SIG-M5 treated with dmso at 0.1 percent for 504 hours (cell line): ENCODE measurements at regions not wholly inside any gene's neighbourhood (a gene's known extent, or its start where the extent isn't known, plus 50 kb on each side); places are given as distances from the start of the nearest gene placed in this dataset.
"Not testable (repeated sequence)": the region's sequence is repeated elsewhere in the genome, so short reads cannot be mapped to it uniquely, and the experiment has no call there.

ENCODE experiments used
- DNase-seq: peaks from one replicate; lab custom pipeline; 2025; ENCODE audit not compliant: unreplicated experiment; lab: John Stamatoyannopoulos, UW

DNA sequence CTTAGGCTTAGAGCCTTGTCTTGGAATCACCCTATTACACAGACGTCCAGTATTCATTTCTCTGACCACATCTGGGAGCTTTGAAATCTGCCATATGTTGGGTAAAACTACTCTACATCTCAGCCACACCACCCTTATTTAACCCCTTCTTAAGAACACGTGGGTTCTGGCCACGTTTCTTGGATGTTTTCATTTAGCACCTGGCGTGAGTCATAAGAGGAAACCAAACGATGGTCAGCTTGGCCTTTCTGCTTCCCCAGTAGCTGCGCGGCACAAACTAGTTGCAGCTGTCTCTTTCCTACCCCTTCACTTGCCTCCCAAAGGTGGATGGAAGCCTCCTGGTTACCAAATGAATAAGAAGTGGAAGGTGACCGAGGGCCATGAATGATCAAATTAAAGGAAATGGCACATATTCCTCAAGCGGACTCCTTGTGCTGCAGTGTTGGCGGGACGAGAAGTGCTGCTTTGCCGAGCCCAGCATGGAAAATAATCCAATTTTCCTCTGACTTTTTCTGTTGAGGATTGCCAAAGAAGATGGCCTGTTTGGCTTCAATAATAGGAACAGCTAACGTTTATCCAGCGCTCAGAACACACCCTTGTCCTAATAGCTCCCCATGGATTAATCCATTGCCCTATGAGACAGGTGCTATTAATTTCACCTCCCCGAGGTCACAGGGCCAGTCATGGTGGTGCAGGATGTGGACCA, 154.1 kb downstream of the ZNF664 start:
- no peak for DNase-seq

DNA sequence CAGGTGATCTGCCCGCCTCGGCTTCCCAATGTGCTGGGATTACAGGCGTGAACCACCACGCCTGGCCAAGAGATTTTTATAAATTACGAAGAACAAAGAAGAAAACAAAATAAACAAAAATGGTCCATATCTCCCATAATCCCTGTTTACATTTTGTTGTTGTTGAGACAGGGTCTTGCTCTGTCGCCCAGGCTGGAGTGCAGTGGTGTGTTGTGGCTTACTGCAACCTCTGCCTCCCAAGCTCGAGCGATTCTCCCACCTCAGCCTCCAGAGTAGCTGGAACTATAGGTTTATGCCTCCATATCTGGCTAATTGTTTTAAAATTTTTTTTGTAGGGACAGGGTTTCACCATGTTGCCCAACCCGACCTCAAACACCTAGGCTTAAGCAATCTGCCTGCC, 156.1 kb downstream of the ZNF664 start:
- no peak for DNase-seq

DNA sequence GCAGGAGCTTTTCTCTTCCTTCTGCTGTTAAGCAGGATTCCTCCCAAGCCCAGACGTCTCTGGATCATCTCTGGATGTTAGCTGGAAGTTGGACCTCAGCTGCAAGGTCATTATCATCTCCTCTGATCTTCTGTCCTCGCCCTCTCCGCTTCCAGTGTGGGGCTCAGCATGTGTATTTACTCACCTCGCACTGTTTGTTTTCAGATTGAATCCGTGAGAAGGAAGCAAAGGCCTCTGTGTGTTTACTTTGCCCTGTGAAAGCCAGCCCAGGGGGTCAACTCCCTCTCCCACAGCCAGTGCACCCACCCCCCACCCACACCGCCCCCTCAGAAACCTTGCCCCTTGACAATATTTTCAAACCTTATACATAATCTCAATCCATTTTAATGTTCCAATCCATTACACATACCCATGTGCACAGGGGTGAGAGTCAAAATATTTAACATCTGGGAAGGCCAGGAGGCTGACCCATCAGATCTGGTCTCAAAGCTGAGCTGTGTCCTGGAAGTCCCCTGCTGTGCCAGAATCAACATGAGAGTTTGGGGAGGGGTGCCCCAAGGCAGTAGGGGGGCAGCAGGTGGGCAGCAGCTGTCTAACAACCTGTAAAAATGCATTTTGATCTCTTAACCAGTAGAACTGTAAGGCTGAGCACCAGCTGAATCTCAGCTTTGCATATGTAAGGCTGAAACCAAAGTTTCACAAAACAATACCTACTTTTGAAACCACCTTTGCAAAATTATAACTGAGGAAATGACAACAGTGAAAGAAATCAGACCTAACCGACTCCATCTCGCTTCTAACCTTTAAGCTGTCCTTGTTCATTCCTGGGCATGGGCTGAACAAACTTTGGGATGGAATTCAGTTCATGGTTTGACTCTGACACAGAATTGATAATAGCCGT, 157.9 kb downstream of the ZNF664 start:
- no peak for DNase-seq

DNA sequence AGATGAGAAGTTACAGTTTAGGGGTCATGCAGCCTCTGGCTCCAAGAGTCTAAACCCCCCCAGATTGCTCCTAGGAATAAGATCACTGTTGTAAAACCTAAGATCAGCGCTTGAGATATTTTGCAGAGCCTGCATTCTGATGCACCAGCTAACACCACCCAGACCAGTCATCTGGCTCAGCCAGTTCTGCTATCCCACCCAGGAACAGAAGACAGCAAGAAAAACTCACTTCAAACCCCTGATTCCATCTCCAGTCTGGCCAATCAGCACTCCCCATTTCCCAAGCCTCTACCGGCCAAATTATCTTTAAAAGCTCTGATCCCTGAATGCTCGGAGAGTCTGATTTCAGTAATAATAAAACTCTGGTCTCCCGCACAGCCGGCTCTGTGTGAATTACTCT, 158.6 kb downstream of the ZNF664 start:
- DNase-seq: no peak

DNA sequence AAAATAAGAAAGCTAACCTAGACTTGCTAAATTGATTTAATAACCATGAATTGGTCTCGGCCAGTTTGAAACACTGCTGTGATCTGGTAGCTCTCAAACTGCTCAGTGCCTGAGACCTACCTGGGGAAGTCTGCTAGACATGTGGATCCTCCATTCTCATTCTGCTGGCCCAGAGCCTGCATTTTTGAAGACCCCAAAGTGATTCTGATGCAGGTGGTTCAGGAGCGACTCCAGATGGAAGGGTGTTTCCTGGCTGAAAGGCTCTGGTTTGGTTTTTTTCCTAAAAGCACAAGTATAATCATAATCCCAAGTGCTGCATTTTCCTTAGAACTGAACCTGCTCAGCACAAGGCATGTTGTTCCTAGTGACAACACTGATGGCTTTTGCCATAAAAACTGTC, 159.5 kb downstream of the ZNF664 start:
- DNase-seq: no peak

DNA sequence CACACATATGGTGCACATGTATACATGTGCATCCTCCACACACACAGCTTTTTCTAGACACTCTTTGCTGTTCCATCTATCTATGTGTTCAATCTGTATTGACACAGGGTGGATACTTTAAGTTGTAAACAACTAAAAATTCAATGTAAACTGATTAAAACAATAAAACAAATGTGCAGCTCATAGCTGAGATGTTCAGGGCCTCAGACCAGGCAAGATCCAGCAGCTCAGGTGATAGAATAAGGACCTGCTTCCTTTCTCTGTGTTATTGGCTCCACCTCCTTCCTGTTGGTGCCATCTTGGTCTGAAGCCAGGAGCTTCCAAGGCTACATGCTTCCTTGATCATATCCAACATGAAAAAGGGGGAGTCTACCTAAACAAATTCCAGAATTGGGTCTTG, 158.1 kb upstream of the RFLNA start:
- DNase-seq: no peak

DNA sequence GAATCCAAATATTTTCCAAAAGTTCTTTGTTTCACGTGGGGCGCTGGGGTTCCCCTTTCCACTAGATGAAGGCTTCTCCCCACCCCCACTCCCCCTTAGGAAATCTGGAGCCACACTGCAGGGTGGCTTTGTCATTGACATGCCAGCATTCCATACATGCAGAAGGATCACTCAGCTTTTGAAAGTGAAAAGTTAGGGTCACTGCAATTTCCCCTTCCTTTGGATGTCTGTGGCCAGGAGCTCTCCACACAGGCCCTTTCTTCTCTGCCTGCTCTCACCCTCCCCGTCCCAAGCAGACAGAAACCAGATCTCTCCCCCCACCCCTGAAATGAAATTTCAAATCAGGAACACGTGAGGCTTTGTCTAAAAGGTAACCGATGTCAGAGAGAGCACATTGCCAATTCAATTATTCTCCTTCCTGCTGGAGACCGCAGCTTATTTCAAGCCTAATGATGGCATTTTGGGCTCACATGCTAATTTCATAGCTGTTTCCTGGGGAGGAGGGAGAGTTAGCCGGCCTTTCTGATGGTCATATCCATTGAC, 153.9 kb upstream of the RFLNA start:
- DNase-seq: no peak

DNA sequence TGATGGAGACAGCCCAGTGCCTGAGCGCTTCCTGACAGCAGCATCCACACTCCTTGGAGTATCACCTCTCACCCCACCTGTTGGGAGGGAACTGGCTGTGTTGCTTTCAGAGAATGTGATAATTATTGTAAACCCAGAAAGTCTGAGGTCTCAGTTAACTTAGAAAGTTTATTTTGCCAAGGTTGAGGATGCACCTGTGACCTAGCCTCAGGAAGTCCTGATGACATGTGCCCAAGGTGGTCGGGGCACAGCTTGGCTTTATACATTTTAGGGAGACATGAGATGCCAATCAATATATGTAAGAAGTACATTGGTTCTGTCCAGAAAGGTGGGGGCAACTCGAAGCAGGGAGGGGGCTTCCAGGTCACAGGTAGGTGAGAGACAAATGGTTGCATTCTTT, 153.3 kb upstream of the RFLNA start:
- DNase-seq: not testable (repeated sequence)

DNA sequence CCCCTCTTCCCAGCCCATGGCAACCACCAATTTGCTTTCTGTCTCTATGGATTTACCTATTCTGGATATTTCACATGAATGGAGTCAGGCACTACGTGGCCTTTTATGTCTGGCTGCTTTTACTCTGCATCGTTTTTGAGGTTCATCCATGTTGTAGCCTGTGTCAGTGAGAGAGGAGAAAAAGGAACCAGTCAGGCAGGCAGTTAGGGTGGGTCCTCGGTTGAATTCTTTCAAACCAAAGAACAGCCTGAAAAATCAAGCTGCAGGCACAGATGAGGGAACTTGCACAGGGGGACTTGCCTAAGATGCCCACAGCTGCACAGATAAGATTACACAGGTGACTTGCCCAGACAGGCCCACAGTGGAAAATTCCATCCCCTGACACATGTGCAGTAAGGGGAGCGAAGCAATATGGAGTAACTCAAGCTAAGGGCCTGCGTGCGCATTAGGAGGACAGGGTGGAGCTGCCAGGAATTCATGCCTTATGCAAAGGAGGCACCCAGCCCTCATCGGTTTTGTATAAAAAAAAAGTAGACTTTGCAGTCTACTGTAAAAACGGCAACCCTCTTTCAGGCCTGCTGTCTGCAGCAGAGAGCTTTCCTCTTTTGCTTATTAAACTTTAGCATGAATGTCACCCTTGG, 152.4 kb upstream of the RFLNA start:
- DNase-seq: no peak

DNA sequence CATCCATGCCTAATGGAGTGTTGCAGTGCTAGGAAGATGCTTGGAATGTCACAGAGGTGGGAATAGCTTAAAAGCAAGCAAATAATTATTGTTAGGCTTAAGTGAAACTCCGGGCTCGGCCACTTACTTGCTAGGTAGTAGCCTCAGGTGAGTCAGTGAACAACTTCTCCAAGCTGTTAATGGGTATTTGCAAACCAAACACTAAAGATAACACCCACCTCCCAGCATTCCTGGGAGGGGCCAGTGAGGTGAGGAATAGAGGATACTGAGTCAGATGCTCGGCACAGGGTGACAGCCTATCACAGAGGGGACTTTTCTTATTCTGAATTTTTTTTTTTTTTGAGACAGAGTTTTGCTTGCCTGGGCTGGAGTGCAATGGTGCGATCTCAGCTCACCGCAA, 151.2 kb upstream of the RFLNA start:
- DNase-seq: no peak

DNA sequence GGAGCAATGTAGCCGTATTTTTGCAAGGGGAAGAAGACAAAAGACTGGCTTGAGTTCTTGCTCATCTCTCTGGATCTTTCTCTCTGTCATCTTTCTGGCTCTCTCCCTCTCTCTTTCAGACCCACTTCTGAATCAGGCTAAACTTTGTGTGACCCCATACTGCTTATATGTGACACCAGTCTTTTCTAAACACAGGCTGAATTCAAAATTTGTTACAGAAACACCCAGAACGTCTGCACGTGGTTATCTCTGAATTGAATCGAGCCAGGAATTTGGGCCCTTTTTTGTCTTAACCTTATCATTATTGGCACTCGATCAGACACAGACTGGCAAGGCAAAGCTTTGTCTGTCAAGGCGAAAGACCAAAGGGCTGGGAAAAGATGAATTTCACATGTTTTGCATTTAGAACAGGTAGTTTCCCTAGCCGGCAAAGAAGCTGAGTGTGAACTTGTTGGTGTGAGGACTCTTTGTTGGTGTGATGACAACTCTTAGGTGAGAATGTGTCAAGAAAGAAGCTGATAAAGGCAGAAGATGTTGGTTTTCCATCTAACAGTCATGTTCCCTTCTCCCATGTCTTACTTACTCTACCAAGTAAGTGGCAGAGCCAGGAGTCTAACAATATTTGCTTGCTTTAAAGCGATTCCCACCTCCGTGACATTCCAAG, 150.2 kb upstream of the RFLNA start:
- no peak for DNase-seq

DNA sequence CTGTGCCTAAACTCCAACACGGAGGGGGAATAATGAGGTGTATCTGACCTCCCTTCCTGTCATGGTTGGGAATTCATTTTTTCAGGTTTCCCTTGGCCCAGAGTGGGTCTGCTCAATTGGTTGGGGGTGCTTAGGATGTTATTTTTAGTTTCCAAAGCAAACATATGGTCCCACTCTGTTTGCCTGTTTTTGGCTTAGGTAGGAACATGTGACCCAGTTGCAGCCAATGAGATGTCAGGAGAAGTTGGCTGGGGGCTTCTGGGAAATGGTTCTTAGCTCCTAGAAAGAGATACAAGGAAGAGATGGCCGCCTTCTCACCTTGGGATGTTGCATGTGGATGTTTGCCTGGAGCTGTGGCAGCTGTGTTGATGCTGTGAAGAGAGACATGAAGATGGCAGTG, 147.9 kb upstream of the RFLNA start:
- DNase-seq: no peak

DNA sequence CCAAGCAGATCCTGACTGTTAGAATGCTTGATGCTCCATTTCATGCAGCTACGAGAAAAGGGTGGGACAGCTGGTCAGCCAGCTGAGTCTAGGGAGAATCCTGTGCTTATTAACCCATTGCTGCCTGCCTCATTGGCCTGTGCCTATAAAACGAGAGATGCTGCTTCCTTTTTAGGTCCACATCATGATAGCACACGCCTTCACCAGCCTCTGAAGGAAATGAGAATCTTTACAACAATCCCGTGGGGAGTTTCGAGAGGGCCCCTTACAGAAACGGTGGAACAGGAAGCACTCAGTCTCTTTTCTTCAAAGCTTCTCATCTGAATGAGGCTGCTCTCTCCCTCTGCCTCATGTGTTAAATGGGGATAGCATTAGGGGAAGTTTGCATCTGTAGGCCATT, 147.3 kb upstream of the RFLNA start:
- DNase-seq: no peak

DNA sequence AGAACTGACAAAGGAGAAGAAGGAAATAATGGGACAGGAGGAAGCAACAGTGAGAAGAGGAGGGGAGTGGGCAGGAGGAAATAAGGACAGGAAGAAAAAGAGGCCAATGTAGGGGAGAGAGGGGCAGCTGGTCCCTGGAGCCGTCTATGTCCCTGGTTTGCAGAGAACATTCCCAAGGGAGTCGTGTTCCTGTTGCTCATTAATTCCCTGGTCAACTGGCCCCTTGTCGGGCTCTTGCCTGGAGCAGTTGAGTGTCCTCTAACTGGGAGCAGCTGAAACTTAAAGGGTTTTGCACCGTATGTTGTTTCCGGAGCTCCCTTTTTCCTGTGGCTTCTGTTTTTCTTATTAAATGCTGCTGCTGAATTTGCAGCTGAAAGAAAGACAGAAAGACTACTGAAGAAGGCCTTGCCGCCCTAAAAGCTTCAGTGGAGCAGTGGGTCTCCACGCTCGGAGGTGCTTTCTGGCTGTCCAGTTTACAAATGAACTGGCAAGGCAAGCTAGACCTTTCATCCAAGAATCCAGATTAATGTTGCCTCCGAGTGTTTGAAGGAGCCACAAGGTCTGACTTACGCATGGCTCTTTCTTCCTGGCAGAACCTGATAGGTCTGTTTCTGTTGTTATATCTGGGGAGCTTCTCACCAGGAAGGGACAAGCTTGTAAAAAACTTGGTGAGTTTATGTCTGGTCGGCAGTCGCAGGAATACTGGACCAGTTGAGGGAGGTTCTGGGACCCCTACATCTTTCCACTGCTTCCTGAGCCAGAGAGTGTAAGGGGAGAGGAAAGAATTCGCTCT, 146.2 kb upstream of the RFLNA start:
- DNase-seq: no peak

DNA sequence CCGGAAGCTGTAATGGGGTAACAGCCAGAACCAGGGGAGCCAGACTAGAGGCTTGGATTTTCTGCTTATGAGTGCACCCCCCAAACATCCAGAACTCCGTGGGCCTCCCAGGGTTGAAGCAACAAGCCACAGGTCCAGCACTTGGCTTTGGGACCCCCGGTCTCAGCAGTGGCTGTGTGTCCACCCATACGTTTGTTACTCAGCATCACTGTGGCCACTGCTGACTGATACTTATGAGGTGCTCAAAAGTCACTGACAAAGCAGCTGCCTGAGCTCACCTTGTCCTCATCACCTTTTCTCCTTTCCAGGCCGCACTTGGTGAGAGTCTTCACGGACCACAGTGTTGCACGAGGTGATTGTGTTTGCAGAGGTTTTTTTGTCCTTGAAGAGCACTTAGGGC, 145.6 kb upstream of the RFLNA start:
- DNase-seq: no peak

DNA sequence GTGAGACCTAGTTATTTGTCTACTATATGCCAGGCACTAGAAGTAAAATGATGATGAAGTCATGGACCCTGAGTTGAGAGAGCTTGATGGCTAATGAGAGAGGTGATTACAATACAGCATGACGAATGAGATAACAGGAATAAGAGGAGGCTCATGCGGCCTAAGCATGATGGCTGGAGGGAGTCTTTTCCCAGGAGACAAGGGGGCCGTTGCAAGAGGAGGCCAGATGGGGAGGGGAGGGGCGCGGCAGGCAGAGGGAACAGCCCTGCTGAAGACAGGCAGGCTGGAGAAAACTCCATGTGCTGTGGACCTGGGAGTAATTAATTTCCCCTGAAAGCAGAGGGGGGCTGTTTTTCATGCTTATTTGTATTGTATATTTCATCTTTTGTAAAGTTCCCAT, 144.7 kb upstream of the RFLNA start:
- no peak for DNase-seq

DNA sequence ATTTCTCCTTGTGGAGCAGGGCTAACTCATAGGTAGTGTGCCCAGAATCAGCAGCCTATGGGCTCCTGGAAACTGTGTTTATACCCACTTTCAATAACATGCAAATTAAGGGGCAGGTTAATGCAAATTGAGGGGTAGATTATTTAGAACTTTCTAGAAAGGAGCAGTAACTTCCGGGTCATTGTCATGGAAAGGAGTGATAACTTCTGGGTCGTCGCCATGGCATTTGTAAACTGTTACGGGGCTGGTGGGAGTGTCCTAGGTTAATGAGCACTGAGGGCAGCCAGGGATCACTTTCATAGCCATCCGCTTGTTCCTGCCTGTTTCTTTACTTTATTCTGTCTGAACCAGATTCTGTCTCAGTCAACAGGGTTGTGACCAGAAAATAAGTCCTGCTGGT, 143.3 kb upstream of the RFLNA start:
- no peak for DNase-seq

DNA sequence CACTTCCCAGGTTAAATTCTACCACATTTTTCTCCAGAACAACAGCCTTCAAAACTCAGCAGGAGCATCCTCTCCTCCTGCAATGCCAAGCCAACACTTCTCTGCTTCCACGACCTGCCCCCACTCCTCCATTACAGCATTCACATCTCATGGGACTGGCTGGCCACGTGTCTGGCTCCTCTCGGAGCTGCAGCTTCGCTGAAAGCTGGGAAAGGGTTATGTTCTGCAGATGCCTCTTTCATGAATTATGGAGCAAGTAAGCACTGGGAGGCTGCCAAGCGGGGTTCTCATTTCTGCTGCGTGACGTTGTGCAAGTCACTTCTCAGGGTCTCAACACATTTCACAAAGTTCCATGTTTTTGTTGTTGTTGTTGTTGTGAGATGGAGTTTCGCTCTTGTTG, 142.2 kb upstream of the RFLNA start:
- DNase-seq: no peak

DNA sequence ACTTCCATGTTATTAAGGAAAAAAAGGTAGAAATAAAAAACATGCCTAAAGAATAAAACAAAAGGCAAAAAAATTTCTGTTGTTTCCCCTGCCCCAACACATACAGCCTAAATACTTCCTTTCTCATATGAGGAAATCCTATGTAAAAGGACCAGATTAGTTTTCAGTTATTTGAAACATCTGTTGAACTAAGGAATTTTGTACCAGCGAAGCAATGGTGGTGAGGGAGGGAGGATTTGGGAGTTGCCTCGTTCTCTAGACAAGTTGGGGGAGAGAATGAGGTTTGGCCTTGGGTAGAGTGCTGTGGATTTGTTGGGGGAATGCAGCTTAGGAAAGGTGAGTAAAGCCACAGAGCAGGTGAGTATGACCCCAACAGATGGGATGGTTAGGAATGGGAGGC, 141.5 kb upstream of the RFLNA start:
- no peak for DNase-seq

DNA sequence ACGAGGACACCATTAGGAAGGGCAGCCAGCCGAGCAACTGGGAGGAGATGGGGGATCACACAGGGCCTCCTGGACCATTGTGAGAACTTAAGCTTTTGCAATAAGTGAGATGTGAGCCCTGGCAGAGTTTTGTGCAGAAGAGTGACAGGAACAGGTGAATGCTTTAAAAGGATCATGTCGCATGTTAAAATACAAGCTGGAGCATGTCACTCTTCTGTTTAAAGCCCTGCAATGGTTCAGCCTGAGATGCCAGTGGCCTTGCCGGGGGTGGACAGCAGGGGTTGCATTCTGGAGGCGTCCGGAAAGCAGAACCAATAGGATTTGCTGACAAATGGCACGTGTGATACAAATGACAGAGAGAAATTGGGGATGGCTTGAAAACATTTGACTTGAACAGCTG, 137.5 kb upstream of the RFLNA start:
- no peak for DNase-seq

DNA sequence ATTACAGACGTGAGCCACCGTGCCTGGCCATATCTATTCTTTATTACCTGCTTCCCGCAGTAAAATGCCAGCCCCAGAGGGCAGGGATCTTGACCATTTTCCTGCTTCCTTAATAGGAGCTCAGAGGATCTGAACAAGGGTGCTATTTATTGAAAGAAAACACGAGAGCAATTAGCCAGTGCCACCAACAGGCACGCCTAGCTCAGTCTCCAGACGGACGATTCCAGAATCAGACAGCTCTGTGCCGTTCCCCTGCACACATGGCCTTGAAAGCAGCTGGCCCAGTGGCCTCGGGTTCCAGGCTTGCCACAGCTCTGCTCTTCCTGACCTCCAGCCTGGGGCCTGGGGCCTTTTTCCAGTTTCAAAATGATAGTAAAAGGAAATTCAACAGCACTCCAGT, 135.2 kb upstream of the RFLNA start:
- no peak for DNase-seq
